CD4-positive, alpha-beta T cell treated with Interleukin-6 for 4 hours (primary cell): ENCODE measurements at regions not wholly inside any gene's neighbourhood (a gene's known extent, or its start where the extent isn't known, plus 50 kb on each side); places are given as distances from the start of the nearest gene placed in this dataset.
"Not testable (repeated sequence)": the region's sequence is repeated elsewhere in the genome, so short reads cannot be mapped to it uniquely, and the experiment has no call there.

ENCODE experiments used
- DNase-seq: peaks from one replicate; pipeline ENCODE4 v3.0.0-alpha.2; 2020; ENCODE audit warnings: mixed read lengths

- DNase-seq = no peak
Measured at GRCh38 chr2:236980961-236981360, 104.7 kb upstream of the COPS8 start.

- DNase-seq = no peak
Measured at GRCh38 chr2:236981701-236982485, 103.8 kb upstream of the COPS8 start.

GRCh38 chr2:236982693-236983455, 102.8 kb upstream of the COPS8 start:
- no peak for DNase-seq

GRCh38 chr2:236984046-236984445, 101.6 kb upstream of the COPS8 start:
- no peak for DNase-seq

- no peak for DNase-seq
Measured at GRCh38 chr2:236985761-236986339, 99.8 kb upstream of the COPS8 start.

- DNase-seq = no peak
Measured at GRCh38 chr2:236986524-236987330, 99.0 kb upstream of the COPS8 start.

GRCh38 chr2:236988216-236988615, 97.5 kb upstream of the COPS8 start:
- DNase-seq = no peak

- DNase-seq = no peak
Measured at GRCh38 chr2:236988690-236989624, 96.7 kb upstream of the COPS8 start.

- DNase-seq = no peak
Measured at GRCh38 chr2:236990552-236990951, 95.1 kb upstream of the COPS8 start.

GRCh38 chr2:236991874-236992273, 93.8 kb upstream of the COPS8 start:
- DNase-seq = no peak

GRCh38 chr2:236993286-236993685, 92.4 kb upstream of the COPS8 start:
- no peak for DNase-seq

- no peak for DNase-seq
Measured at GRCh38 chr2:236994361-236994760, 91.3 kb upstream of the COPS8 start.

GRCh38 chr2:236997069-236997715, 88.5 kb upstream of the COPS8 start:
- no peak for DNase-seq

GRCh38 chr2:236998236-236998635, 87.5 kb upstream of the COPS8 start:
- DNase-seq = no peak

- no peak for DNase-seq
Measured at GRCh38 chr2:236998758-236999157, 86.9 kb upstream of the COPS8 start.

GRCh38 chr2:237000481-237000880, 85.2 kb upstream of the COPS8 start:
- no peak for DNase-seq

GRCh38 chr2:237005341-237005740, 80.3 kb upstream of the COPS8 start:
- not testable (repeated sequence) for DNase-seq

GRCh38 chr2:237011206-237011795, 74.4 kb upstream of the COPS8 start:
- DNase-seq = no peak

- DNase-seq = no peak
Measured at GRCh38 chr2:237012004-237012403, 73.7 kb upstream of the COPS8 start.

- no peak for DNase-seq
Measured at GRCh38 chr2:237012577-237013267, 73.0 kb upstream of the COPS8 start.
